ENCODE measurements at regions not wholly inside any gene's neighbourhood (a gene's known extent, or its start where the extent isn't known, plus 50 kb on each side); places are given as distances from the start of the nearest gene placed in this dataset.
"Not testable (repeated sequence)": the region's sequence is repeated elsewhere in the genome, so short reads cannot be mapped to it uniquely, and the experiment has no call there.

GRCh38 chr1:176396604-176397395, 66.2 kb upstream of the PAPPA2 start:
- not testable (repeated sequence) for H3K4me1 Mint-ChIP-seq; H3K4me3 Mint-ChIP-seq; ATAC-seq (ENCODE audit: low read depth); DNase-seq (ENCODE audit: low spot score in 2 of 2); H3K36me3 Mint-ChIP-seq; H3K9me3 Mint-ChIP-seq; H3K27me3 Mint-ChIP-seq; H3K27ac Mint-ChIP-seq

- no peak overlapping the region for H3K4me3 Mint-ChIP-seq
- H3K9me3 Mint-ChIP-seq, result peaks cover 7% of the 10 kb centered on the region
- H3K4me1 Mint-ChIP-seq, result no peaks in the 10 kb centered on the region
- no peak for ATAC-seq (ENCODE audit: low read depth)
- H3K27me3 Mint-ChIP-seq, result peaks cover 1% of the 10 kb centered on the region
- H3K36me3 Mint-ChIP-seq, result peaks cover 2% of the 10 kb centered on the region
- no peak overlapping the region for H3K27ac Mint-ChIP-seq
- DNase-seq (ENCODE audit: low spot score in 2 of 2), result no peak
These were observed 71.4 kb upstream of the PAPPA2 start for GRCh38 chr1:176391621-176392020.

- peaks cover 3% of the 10 kb centered on the region for H3K27me3 Mint-ChIP-seq
- no peak overlapping the region for H3K27ac Mint-ChIP-seq
- peaks cover 8% of the 10 kb centered on the region for H3K9me3 Mint-ChIP-seq
- no peak for ATAC-seq (ENCODE audit: low read depth)
- H3K36me3 Mint-ChIP-seq, result peaks cover 2% of the 10 kb centered on the region
- no peak overlapping the region for H3K4me3 Mint-ChIP-seq
- DNase-seq (ENCODE audit: low spot score in 2 of 2), result no peak
- no peaks in the 10 kb centered on the region for H3K4me1 Mint-ChIP-seq
These were observed 78.1 kb upstream of the PAPPA2 start for GRCh38 chr1:176384841-176385240.

GRCh38 chr1:176382163-176382562, 80.8 kb upstream of the PAPPA2 start:
- ATAC-seq (ENCODE audit: low read depth) (no peak), DNase-seq (ENCODE audit: low spot score in 2 of 2) (no peak)
- Mint-ChIP-seq H3K9me3 (peaks cover 2% of the 10 kb centered on the region), H3K4me3 (no peak overlapping the region), H3K27ac (no peak overlapping the region), H3K4me1 (no peaks in the 10 kb centered on the region), H3K36me3 (no peaks in the 10 kb centered on the region), H3K27me3 (peaks cover 6% of the 10 kb centered on the region)

- DNase-seq (ENCODE audit: low spot score in 2 of 2), result no peak
These were observed 83.2 kb upstream of the PAPPA2 start for GRCh38 chr1:176379626-176380339.

GRCh38 chr1:176374967-176375569, 87.9 kb upstream of the PAPPA2 start:
- Mint-ChIP-seq H3K9me3 (no peaks in the 10 kb centered on the region), H3K36me3 (no peaks in the 10 kb centered on the region), H3K27ac (no peak overlapping the region), H3K4me1 (no peaks in the 10 kb centered on the region), H3K27me3 (peaks cover 7% of the 10 kb centered on the region), H3K4me3 (no peak overlapping the region)
- ATAC-seq (ENCODE audit: low read depth), result peak; percentile 76
- DNase-seq (ENCODE audit: low spot score in 2 of 2), result peak; percentile 34 to 52

More at GRCh38 chr1:176379626-176380339, 83.2 kb upstream of the PAPPA2 start:
- Mint-ChIP-seq H3K4me1 (no peaks in the 10 kb centered on the region), H3K4me3 (no peak overlapping the region), H3K9me3 (no peaks in the 10 kb centered on the region), H3K36me3 (no peaks in the 10 kb centered on the region), H3K27ac (no peak overlapping the region), H3K27me3 (peaks cover 6% of the 10 kb centered on the region)
- ATAC-seq (ENCODE audit: low read depth), result no peak

- no peaks in the 10 kb centered on the region for H3K4me1 Mint-ChIP-seq
- H3K27ac Mint-ChIP-seq, result no peak overlapping the region
- no peaks in the 10 kb centered on the region for H3K36me3 Mint-ChIP-seq
- no peak for ATAC-seq (ENCODE audit: low read depth)
- no peak for DNase-seq (ENCODE audit: low spot score in 2 of 2)
- H3K27me3 Mint-ChIP-seq, result no peaks in the 10 kb centered on the region
- no peak overlapping the region for H3K4me3 Mint-ChIP-seq
- H3K9me3 Mint-ChIP-seq, result no peaks in the 10 kb centered on the region
These were observed 98.6 kb upstream of the PAPPA2 start for GRCh38 chr1:176364236-176364905.

- H3K9me3 Mint-ChIP-seq; H3K36me3 Mint-ChIP-seq; ATAC-seq (ENCODE audit: low read depth); H3K27ac Mint-ChIP-seq; DNase-seq (ENCODE audit: low spot score in 2 of 2); H3K27me3 Mint-ChIP-seq; H3K4me1 Mint-ChIP-seq; H3K4me3 Mint-ChIP-seq: not testable (repeated sequence)
These were observed 113.8 kb upstream of the PAPPA2 start for GRCh38 chr1:176349135-176349715.

GRCh38 chr1:176341656-176342055, 121.3 kb upstream of the PAPPA2 start:
- Mint-ChIP-seq H3K27me3 (peaks cover 4% of the 10 kb centered on the region), H3K36me3 (peaks cover 2% of the 10 kb centered on the region), H3K4me1 (no peaks in the 10 kb centered on the region), H3K4me3 (no peak overlapping the region), H3K27ac (no peak overlapping the region), H3K9me3 (peaks cover 4% of the 10 kb centered on the region)
- no peak for ATAC-seq (ENCODE audit: low read depth)
- no peak for DNase-seq (ENCODE audit: low spot score in 2 of 2)

- DNase-seq (ENCODE audit: low spot score in 2 of 2) (no peak), ATAC-seq (ENCODE audit: low read depth) (no peak)
- H3K4me1 Mint-ChIP-seq, result no peaks in the 10 kb centered on the region
- no peak overlapping the region for H3K27ac Mint-ChIP-seq
- H3K9me3 Mint-ChIP-seq, result no peaks in the 10 kb centered on the region
- no peak overlapping the region for H3K4me3 Mint-ChIP-seq
- peaks cover 12% of the 10 kb centered on the region for H3K27me3 Mint-ChIP-seq
- no peaks in the 10 kb centered on the region for H3K36me3 Mint-ChIP-seq
These were observed 124.1 kb upstream of the PAPPA2 start for GRCh38 chr1:176338877-176339276.

GRCh38 chr1:176330782-176331181, 123.7 kb upstream of the COP1 start:
- H3K4me1 Mint-ChIP-seq, result no peaks in the 10 kb centered on the region
- peaks cover 1% of the 10 kb centered on the region for H3K9me3 Mint-ChIP-seq

GRCh38 chr1:176325664-176326063, 118.6 kb upstream of the COP1 start:
- Mint-ChIP-seq H3K4me3 (no peak overlapping the region), H3K9me3 (peaks cover 1% of the 10 kb centered on the region), H3K27ac (no peak overlapping the region), H3K4me1 (peaks cover 4% of the 10 kb centered on the region), H3K27me3 (peaks cover 9% of the 10 kb centered on the region), H3K36me3 (no peaks in the 10 kb centered on the region)
- no peak for ATAC-seq (ENCODE audit: low read depth)
- no peak for DNase-seq (ENCODE audit: low spot score in 2 of 2)

More at GRCh38 chr1:176330782-176331181, 123.7 kb upstream of the COP1 start:
- no peak overlapping the region for H3K4me3 Mint-ChIP-seq
- no peak overlapping the region for H3K27ac Mint-ChIP-seq
- peaks cover 9% of the 10 kb centered on the region for H3K27me3 Mint-ChIP-seq
- H3K36me3 Mint-ChIP-seq, result no peaks in the 10 kb centered on the region
- DNase-seq (ENCODE audit: low spot score in 2 of 2) (no peak), ATAC-seq (ENCODE audit: low read depth) (no peak)

GRCh38 chr1:176323472-176323871, 116.4 kb upstream of the COP1 start:
- H3K4me1 Mint-ChIP-seq, result peaks cover 4% of the 10 kb centered on the region
- H3K27me3 Mint-ChIP-seq, result peaks cover 8% of the 10 kb centered on the region
- H3K27ac Mint-ChIP-seq, result no peak overlapping the region
- DNase-seq (ENCODE audit: low spot score in 2 of 2) (no peak), ATAC-seq (ENCODE audit: low read depth) (no peak)
- peaks cover 1% of the 10 kb centered on the region for H3K9me3 Mint-ChIP-seq
- no peak overlapping the region for H3K4me3 Mint-ChIP-seq
- H3K36me3 Mint-ChIP-seq, result no peaks in the 10 kb centered on the region
